Mesothelial cell of epicardium (in vitro differentiated cells): ENCODE measurements at regions not wholly inside any gene's neighbourhood (a gene's known extent, or its start where the extent isn't known, plus 50 kb on each side); places are given as distances from the start of the nearest gene placed in this dataset.

Source experiments
- DNase-seq, 2 experiments: peaks; one replicate each; pipeline ENCODE4 v3.0.0; 2021; ENCODE audit warnings: low spot score in 2 of 2; ENCODE audit not compliant: unreplicated experiment in 2 of 2
- H3K27ac Mint-ChIP-seq: 2 replicates; pipeline ENCODE4 v1.8.0; 2021; ENCODE audit warnings: mixed read lengths
- H3K27me3 Mint-ChIP-seq: 2 replicates; pipeline ENCODE4 v1.8.0; 2021; ENCODE audit warnings: low read depth, mixed read lengths
- H3K36me3 Mint-ChIP-seq: 2 replicates; pipeline ENCODE4 v1.8.0; 2021; ENCODE audit warnings: mixed read lengths
- H3K4me1 Mint-ChIP-seq: 2 replicates; pipeline ENCODE4 v1.8.0; 2021; ENCODE audit warnings: mixed read lengths
- H3K4me3 Mint-ChIP-seq: 2 replicates; pipeline ENCODE4 v1.8.0; 2021; ENCODE audit warnings: mild to moderate bottlenecking, moderate library complexity, mixed read lengths
- H3K9me3 Mint-ChIP-seq: 2 replicates; pipeline ENCODE4 v1.8.0; 2021; ENCODE audit warnings: mixed read lengths
- CTCF ChIP-seq: fragments of 200-600 bp; sonication (generic); IDR thresholded peaks from one replicate; pipeline ENCODE4 v1.5.0; 2021; ENCODE audit warnings: antibody characterized with exemption; ENCODE audit not compliant: unreplicated experiment

- Mint-ChIP-seq H3K27me3 (peaks cover 3% of the 10 kb centered on the region), H3K4me1 (peaks cover 14% of the 10 kb centered on the region), H3K9me3 (peaks cover 3% of the 10 kb centered on the region), H3K36me3 (no peaks in the 10 kb centered on the region), H3K27ac (peak overlapping the region; percentile 14), H3K4me3 (no peak overlapping the region)
- no peak for TF ChIP-seq CTCF
- DNase-seq: no peak
Observed at GRCh38 chr18:67222887-67223286, 293.6 kb downstream of the DSEL start.

- H3K27me3 Mint-ChIP-seq: peaks cover 8% of the 10 kb centered on the region
Observed at GRCh38 chr18:67219821-67220220, 296.7 kb downstream of the DSEL start.

DNA sequence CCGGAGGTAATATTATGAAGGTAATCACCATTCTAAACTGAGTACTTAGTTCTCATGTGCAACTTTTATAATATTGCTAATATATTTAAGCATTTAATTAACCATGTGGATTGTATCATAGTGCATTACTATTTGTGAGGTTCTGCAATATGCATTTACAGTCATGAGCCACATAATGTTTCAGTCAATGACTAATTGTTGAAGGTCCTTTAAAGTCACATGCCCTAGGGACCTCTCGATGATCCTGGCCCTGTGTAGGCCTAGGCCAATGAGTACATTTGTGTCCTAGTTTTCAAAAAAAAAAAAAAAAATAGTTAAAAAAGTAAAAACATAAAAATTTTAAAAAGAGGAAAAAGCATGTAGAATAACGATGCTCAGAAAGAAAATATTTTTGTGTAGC is 298.0 kb downstream of the DSEL start:
- H3K36me3 Mint-ChIP-seq: no peaks in the 10 kb centered on the region
- H3K27ac Mint-ChIP-seq: no peak overlapping the region
- H3K4me3 Mint-ChIP-seq: no peak overlapping the region
- no peak for DNase-seq
- peaks cover 8% of the 10 kb centered on the region for H3K27me3 Mint-ChIP-seq
- peaks cover 14% of the 10 kb centered on the region for H3K4me1 Mint-ChIP-seq
- no peaks in the 10 kb centered on the region for H3K9me3 Mint-ChIP-seq
- no peak for TF ChIP-seq CTCF

More at GRCh38 chr18:67219821-67220220, 296.7 kb downstream of the DSEL start:
- Mint-ChIP-seq H3K36me3 (no peaks in the 10 kb centered on the region), H3K9me3 (no peaks in the 10 kb centered on the region), H3K4me1 (peaks cover 14% of the 10 kb centered on the region), H3K4me3 (no peak overlapping the region), H3K27ac (no peak overlapping the region)
- TF ChIP-seq CTCF: no peak
- DNase-seq: no peak

GRCh38 chr18:67217551-67218166 is 298.9 kb downstream of the DSEL start:
- TF ChIP-seq CTCF: peak; percentile 97
- no peak overlapping the region for H3K27ac Mint-ChIP-seq
- H3K9me3 Mint-ChIP-seq: no peaks in the 10 kb centered on the region
- peaks cover 8% of the 10 kb centered on the region for H3K27me3 Mint-ChIP-seq
- H3K4me1 Mint-ChIP-seq: peaks cover 6% of the 10 kb centered on the region
- H3K36me3 Mint-ChIP-seq: no peaks in the 10 kb centered on the region
- no peak overlapping the region for H3K4me3 Mint-ChIP-seq
- peak in 1 of 2 experiments; percentile 56 for DNase-seq

GRCh38 chr18:67216846-67217245 is 299.7 kb downstream of the DSEL start:
- no peak overlapping the region for H3K4me3 Mint-ChIP-seq
- H3K27ac Mint-ChIP-seq: no peak overlapping the region
- H3K9me3 Mint-ChIP-seq: no peaks in the 10 kb centered on the region

More at GRCh38 chr18:67216846-67217245, 299.7 kb downstream of the DSEL start:
- peaks cover 8% of the 10 kb centered on the region for H3K27me3 Mint-ChIP-seq
- H3K4me1 Mint-ChIP-seq: peaks cover 4% of the 10 kb centered on the region
- no peak for TF ChIP-seq CTCF
- no peaks in the 10 kb centered on the region for H3K36me3 Mint-ChIP-seq
- no peak for DNase-seq
